Astrocyte of the spinal cord (primary cell): ENCODE measurements at regions not wholly inside any gene's neighbourhood (a gene's known extent, or its start where the extent isn't known, plus 50 kb on each side); places are given as distances from the start of the nearest gene placed in this dataset.
"Not testable (repeated sequence)": the region's sequence is repeated elsewhere in the genome, so short reads cannot be mapped to it uniquely, and the experiment has no call there.

Experiments used
- DNase-seq: peaks from one replicate; pipeline ENCODE4 v3.0.0; 2011; ENCODE audit warnings: low read depth, low spot score
- H3K4me3 ChIP-seq: 2 replicates; pipeline ENCODE4 v1.5.1; 2011; ENCODE audit warnings: low read depth, mild to moderate bottlenecking, low read length, moderate library complexity
- in situ Hi-C: cut with HindIII; loops from 2 replicates; pipeline ENCODE4 v1.10.0; 2017; ENCODE audit warnings: low sequenced_read_pairs
- TF ChIP-seq, protein P1 (sequence below): IDR thresholded peaks from 2 replicates; pipeline ENCODE4 v1.5.1; 2012; ENCODE audit warnings: low read depth, mild to moderate bottlenecking, low read length, inconsistent platforms

DNA sequence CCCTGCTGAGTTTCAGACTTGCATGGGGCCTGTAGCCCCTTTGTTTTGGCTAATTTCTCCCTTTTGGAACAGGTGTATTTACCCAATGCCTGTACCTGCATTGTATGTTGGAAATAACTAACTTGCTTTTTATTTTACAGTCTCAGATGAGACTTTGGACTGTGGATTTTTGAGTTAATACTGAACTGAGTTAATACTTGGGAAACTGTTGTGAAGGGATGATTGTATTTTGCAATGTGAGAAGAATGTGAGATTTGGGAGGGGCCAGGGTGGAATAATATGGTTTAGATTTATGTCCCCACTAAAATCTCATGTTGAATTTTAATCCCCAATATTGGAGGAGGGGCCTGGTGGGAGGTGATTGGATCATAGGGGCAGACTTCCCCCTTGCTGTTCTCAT, 99.1 kb upstream of the IRAK1BP1 start:
- no peak for DNase-seq
- no peak overlapping the region for H3K4me3 ChIP-seq
- TF ChIP-seq, protein P1, sequence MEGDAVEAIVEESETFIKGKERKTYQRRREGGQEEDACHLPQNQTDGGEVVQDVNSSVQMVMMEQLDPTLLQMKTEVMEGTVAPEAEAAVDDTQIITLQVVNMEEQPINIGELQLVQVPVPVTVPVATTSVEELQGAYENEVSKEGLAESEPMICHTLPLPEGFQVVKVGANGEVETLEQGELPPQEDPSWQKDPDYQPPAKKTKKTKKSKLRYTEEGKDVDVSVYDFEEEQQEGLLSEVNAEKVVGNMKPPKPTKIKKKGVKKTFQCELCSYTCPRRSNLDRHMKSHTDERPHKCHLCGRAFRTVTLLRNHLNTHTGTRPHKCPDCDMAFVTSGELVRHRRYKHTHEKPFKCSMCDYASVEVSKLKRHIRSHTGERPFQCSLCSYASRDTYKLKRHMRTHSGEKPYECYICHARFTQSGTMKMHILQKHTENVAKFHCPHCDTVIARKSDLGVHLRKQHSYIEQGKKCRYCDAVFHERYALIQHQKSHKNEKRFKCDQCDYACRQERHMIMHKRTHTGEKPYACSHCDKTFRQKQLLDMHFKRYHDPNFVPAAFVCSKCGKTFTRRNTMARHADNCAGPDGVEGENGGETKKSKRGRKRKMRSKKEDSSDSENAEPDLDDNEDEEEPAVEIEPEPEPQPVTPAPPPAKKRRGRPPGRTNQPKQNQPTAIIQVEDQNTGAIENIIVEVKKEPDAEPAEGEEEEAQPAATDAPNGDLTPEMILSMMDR: no peak
- in situ Hi-C loops: no loop called here

DNA sequence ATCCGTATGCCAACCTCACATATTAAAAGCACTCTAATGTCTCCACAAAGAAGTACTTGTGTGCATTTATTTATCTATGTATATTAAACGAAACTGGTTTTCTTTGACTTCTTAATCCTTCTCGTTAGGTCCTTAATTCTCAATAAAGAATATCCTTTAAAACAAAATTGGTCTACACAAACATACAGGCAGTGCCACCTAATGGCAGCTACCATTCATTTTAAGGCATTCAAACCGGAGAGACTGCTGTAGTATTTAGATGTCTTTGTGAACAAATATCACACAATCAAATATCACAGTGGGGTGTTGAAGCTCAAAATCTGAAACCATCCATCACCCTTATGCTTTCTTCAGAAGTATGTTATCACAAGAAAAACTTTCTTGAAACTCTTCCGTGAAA, 96.6 kb upstream of the IRAK1BP1 start:
- no peak for DNase-seq
- H3K4me3 ChIP-seq: no peak overlapping the region
- in situ Hi-C loops: no loop called here
- TF ChIP-seq, protein P1: no peak

DNA sequence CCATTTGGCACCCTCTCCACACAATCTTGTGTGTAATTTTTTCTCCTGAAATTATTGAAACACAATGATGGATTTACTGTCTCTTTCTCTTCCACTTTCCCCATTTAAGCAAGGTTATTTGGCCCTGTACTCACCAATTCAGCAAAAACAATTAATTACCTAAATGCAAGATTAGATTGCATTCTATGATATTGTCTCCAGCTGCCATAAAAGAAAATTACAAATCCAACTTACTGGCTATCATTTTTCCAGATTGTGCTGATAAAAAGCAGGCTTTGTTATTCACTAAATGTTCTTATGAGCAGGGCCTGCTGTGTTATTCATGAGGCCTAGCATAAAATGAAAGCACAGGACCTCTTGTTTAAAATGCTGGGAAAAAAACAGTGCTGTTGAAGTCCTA, 95.8 kb upstream of the IRAK1BP1 start:
- in situ Hi-C loops: no loop called here
- no peak for DNase-seq
- no peak overlapping the region for H3K4me3 ChIP-seq
- TF ChIP-seq, protein P1: no peak

DNA sequence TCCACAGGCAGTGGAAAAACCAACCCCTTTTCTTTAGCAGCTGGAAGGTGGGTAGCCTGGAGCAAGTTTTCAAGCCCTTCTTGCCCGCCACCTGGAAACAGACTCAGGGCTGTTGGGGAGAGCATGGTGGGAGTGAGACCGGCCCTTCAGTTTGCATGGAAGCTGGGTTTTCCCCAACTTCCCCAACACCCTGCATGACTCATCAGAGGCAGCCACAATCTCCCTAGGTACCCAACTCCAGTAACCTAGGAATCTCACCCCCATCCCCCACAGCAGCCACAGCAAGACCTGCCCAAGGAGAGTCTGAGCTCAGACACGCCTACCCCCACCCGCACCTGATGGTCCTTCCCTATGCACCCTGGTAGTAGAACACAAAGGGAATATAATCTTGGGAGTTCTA, 86.3 kb upstream of the IRAK1BP1 start:
- DNase-seq: no peak
- TF ChIP-seq, protein P1: no peak
- in situ Hi-C loops: no loop called here
- no peak overlapping the region for H3K4me3 ChIP-seq

DNA sequence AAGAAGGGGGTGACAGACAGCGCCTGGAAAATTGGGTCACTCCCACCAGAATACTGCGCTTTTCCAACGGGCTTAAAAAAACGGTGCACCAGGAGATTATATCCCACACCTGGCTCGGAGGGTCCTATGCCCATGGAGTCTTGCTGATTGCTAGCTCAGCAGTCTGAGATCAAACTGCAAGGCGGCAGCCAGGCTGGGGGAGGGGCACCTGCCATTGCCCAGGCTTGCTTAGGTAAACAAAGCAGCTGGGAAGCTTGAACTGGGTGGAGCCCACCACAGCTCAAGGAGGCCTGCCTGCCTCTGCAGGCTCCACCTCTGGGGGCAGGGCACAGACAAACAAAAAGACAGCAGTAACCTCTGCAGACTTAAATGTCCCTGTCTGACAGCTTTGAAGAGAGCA, 84.0 kb upstream of the IRAK1BP1 start:
- in situ Hi-C loops, H3K4me3 ChIP-seq, DNase-seq: not testable (repeated sequence)

DNA sequence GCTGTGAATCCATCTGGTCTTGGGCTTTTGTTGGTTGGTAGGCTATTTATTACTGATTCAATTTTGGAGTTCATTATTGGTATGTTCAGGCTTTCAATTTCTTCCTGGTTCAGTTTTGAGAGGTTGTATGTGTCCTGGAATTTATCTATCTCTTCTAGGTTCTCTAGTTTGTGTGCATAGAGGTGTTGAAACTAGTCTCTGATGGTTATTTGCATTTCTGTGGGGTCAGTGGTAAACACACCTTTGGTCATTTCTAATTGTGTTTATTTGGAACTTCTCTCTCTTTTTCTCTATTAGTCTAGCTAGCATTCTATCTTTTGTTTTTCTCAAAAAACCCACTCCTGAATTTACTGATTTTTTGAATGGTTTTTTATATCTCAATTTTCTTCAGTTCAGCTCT, 70.1 kb upstream of the IRAK1BP1 start:
- H3K4me3 ChIP-seq: no peak overlapping the region
- TF ChIP-seq, protein P1: no peak
- DNase-seq: no peak
- in situ Hi-C loops: no loop called here

DNA sequence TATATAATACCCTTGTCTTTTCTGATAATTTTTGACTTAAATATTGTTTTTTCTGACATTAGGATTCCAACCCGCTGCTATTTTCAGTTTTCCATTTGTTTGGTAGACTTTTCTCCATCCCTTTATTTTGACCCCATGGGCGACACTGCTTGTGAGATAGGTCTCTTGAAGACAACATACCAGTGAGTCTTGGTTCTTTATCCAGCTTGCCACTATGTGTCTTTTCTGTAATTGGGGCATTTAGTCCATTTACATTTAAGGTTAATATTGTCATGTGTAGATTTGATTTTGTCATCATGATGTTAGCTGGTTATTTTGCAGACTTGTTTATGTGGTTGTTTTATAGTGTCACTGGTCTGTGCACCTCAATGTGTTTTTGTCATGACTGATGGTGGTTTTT, 67.7 kb upstream of the IRAK1BP1 start:
- DNase-seq: no peak
- in situ Hi-C loops: no loop called here

DNA sequence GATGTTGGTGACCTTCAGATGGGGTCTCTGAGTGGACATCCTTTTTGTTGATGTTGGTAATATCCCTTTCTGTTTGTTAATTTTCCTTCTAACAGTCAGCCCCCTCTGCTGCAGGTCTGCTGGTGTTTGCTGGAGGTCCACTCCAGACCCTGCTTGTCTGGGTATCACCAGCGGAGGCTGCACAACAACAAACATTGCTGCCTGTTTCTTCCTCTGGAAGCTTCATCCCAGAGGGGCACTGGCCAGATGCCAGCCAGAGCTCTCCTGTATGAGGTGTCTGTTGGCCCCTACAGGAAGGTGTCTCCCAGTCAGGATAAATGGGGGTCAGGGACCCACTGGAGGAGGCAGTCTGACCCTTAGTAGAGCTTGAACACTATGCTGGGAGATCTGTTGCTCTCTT, 60.6 kb upstream of the IRAK1BP1 start:
- in situ Hi-C loops, H3K4me3 ChIP-seq, DNase-seq: not testable (repeated sequence)

More for the DNA sequence above, 67.7 kb upstream of the IRAK1BP1 start:
- TF ChIP-seq, protein P1: no peak
- no peak overlapping the region for H3K4me3 ChIP-seq

DNA sequence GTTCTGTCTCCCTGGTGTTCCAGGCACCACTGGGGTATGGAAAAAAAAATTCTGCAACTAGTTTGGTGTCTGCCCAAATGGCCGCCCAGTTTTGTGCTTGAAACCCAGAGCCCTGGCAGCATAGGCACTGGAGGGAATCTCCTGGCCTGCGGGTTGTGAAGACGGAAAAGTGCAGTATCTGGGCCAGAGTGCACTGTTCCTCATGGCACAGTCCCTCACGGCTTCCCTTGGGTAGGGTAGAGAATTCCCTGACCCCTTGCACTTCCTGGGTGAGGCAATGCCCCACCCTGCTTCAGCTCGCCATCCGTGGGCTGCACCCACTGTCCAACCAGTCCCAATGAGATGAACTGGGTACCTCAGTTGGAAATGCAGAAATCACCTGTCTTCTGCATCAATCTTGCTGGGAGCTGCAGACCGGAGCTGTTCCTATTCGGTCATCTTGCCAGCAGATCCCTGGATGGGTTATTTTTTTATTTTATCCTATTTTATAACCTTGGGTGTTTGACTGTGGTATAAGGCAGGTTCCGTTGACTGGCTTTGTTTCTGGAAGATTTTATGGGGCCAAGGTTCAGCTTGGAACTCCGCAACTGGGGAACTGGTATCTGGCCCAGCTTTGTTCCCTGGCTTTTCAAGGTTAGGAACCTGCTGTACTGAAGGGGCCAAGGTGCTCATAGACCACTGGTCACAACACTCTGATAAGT, 59.5 kb upstream of the IRAK1BP1 start:
- H3K4me3 ChIP-seq, in situ Hi-C loops, DNase-seq: not testable (repeated sequence)
